ENCODE measurements at regions not wholly inside any gene's neighbourhood (a gene's known extent, or its start where the extent isn't known, plus 50 kb on each side); places are given as distances from the start of the nearest gene placed in this dataset.

DNA sequence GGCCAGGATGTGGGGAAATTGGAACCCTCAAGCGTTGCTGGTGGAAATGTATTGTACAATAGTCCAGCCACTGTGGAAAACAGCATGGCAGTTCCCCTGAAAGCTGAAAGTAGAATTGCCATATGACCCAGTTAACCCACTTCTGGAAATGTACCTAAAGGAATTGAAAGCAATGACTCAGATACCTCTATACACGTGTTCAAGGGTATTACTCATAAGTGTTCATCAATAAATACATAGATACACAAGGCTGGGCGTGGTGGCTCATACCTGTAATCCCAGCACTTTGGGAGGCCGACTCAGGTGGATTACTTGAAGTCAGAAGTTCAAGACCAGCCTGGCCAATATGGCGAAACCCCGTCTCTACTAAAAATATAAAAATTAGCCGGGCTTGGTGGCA is 71.9 kb upstream of the IRS2 start:
- TF ChIP-seq, protein P1, sequence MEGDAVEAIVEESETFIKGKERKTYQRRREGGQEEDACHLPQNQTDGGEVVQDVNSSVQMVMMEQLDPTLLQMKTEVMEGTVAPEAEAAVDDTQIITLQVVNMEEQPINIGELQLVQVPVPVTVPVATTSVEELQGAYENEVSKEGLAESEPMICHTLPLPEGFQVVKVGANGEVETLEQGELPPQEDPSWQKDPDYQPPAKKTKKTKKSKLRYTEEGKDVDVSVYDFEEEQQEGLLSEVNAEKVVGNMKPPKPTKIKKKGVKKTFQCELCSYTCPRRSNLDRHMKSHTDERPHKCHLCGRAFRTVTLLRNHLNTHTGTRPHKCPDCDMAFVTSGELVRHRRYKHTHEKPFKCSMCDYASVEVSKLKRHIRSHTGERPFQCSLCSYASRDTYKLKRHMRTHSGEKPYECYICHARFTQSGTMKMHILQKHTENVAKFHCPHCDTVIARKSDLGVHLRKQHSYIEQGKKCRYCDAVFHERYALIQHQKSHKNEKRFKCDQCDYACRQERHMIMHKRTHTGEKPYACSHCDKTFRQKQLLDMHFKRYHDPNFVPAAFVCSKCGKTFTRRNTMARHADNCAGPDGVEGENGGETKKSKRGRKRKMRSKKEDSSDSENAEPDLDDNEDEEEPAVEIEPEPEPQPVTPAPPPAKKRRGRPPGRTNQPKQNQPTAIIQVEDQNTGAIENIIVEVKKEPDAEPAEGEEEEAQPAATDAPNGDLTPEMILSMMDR (IDR thresholded peaks at IDR 0.05): no peak
- TF ChIP-seq POLR2AphosphoS5 (IDR thresholded peaks at IDR 0.05): no peak
- no peak for TF ChIP-seq POLR2A (IDR thresholded peaks at IDR 0.05)
